RWPE2 (cell line): ENCODE measurements at regions not wholly inside any gene's neighbourhood (a gene's known extent, or its start where the extent isn't known, plus 50 kb on each side); places are given as distances from the start of the nearest gene placed in this dataset.

Experiments used
- ATAC-seq: fragments of 200-7000 bp; cut with Tn5 transposase; 3 replicates; pipeline ENCODE4 v1.9.1; 2021; ENCODE audit warnings: low read depth
- DNase-seq: peaks from one replicate; pipeline ENCODE4 v3.0.0-alpha.2; 2020; ENCODE audit warnings: low spot score
- H3K27ac ChIP-seq: fragments of 450-650 bp; 2 replicates; pipeline ENCODE4 v1.5.1; 2017; ENCODE audit warnings: mild to moderate bottlenecking; ENCODE audit not compliant: poor library complexity, severe bottlenecking
- H3K27me3 ChIP-seq: fragments of 250-450 bp; sonication (Bioruptor Pico); 2 replicates; pipeline ENCODE4 v1.5.1; 2021; ENCODE audit warnings: mild to moderate bottlenecking, moderate library complexity; ENCODE audit not compliant: insufficient read depth, poor library complexity, severe bottlenecking
- H3K36me3 ChIP-seq: fragments of 250-450 bp; sonication (Bioruptor Pico); 2 replicates; pipeline ENCODE4 v1.5.1; 2020; ENCODE audit warnings: low read depth, mild to moderate bottlenecking, moderate library complexity
- H3K4me1 ChIP-seq: fragments of 250-450 bp; sonication (Bioruptor Pico); 2 replicates; pipeline ENCODE4 v1.5.1; 2021; ENCODE audit warnings: mild to moderate bottlenecking, moderate library complexity; ENCODE audit not compliant: insufficient read depth, poor library complexity, severe bottlenecking
- H3K4me3 ChIP-seq: fragments of 250-450 bp; sonication (Bioruptor Pico); 2 replicates; pipeline ENCODE4 v1.5.1; 2021; ENCODE audit warnings: mild to moderate bottlenecking, moderate library complexity; ENCODE audit not compliant: severe bottlenecking
- H3K9me3 ChIP-seq: fragments of 250-450 bp; sonication (Bioruptor Pico); 2 replicates; pipeline ENCODE4 v1.5.1; 2021; ENCODE audit warnings: mild to moderate bottlenecking, moderate library complexity; ENCODE audit not compliant: severe bottlenecking
- CTCF ChIP-seq: fragments of 450-650 bp; IDR thresholded peaks from one replicate; pipeline ENCODE4 v1.5.1; 2017; ENCODE audit warnings: mild to moderate bottlenecking, moderate library complexity; ENCODE audit not compliant: poor library complexity, severe bottlenecking

GRCh38 chr5:91851670-91852069 lies 468.6 kb upstream of the ARRDC3 start:
- H3K27me3 ChIP-seq = peaks cover 3% of the 10 kb centered on the region
- TF ChIP-seq CTCF = no peak
- no peak overlapping the region for H3K4me3 ChIP-seq
- no peaks in the 10 kb centered on the region for H3K9me3 ChIP-seq
- H3K4me1 ChIP-seq = no peaks in the 10 kb centered on the region
- no peak for DNase-seq
- no peaks in the 10 kb centered on the region for H3K36me3 ChIP-seq
- no peak overlapping the region for H3K27ac ChIP-seq
- ATAC-seq = no peak

DNA sequence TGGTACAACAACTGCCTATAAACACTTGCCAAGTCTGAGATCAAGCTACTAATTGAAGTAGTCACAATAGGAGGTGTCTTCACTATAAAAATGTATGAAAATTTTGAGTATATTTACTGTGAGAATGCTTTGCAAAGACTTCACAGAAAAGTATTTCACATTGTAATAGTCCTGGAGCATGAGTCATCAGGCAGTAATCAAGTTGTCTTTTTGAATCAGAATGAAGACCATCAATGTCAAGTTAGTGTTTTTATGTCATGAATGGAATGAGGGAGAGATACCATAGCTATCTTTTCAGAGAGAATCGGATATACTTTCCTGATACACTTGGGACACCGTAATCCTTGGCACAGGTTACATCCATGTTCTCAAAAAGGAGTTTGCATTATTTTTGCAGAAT lies 466.9 kb upstream of the ARRDC3 start:
- no peak for TF ChIP-seq CTCF
- ATAC-seq (no peak), DNase-seq (no peak)
- Histone ChIP-seq H3K4me3 (no peak overlapping the region), H3K9me3 (no peaks in the 10 kb centered on the region), H3K36me3 (no peaks in the 10 kb centered on the region), H3K4me1 (no peaks in the 10 kb centered on the region), H3K27me3 (peaks cover 3% of the 10 kb centered on the region), H3K27ac (no peak overlapping the region)

- no peak for DNase-seq
- TF ChIP-seq CTCF = no peak
Measured at GRCh38 chr5:91849069-91849468, 466.0 kb upstream of the ARRDC3 start.

GRCh38 chr5:91848453-91848852 lies 465.3 kb upstream of the ARRDC3 start:
- Histone ChIP-seq H3K27me3 (peaks cover 3% of the 10 kb centered on the region), H3K4me3 (no peak overlapping the region), H3K27ac (no peak overlapping the region), H3K9me3 (no peaks in the 10 kb centered on the region), H3K4me1 (no peaks in the 10 kb centered on the region), H3K36me3 (no peaks in the 10 kb centered on the region)
- DNase-seq = no peak
- no peak for TF ChIP-seq CTCF
- ATAC-seq = peak; percentile 93

More at GRCh38 chr5:91849069-91849468, 466.0 kb upstream of the ARRDC3 start:
- no peaks in the 10 kb centered on the region for H3K36me3 ChIP-seq
- no peak overlapping the region for H3K27ac ChIP-seq
- no peaks in the 10 kb centered on the region for H3K9me3 ChIP-seq
- peaks cover 3% of the 10 kb centered on the region for H3K27me3 ChIP-seq
- H3K4me1 ChIP-seq = no peaks in the 10 kb centered on the region
- H3K4me3 ChIP-seq = no peak overlapping the region
- no peak for ATAC-seq

DNA sequence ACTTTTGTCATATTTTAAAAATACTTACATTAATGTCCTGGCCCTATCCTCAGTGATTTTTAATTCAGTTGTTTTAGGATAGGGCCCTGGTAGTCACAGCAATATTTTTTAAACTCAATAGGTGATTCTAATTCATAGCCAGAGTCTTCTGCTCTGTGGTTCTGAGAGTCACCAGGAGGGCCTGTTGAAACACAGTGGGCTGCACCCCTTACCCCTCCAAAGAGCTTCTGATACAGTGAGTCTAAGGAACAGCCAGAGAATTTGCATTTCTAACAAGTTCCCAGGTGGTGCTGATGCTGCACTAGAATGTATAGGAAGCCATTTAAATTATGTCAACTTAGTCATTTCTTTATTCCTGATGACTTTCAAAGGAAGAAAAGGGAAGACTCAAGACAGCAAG lies 458.3 kb upstream of the ARRDC3 start:
- Histone ChIP-seq H3K36me3 (no peaks in the 10 kb centered on the region), H3K27ac (no peak overlapping the region), H3K4me3 (no peak overlapping the region), H3K9me3 (no peaks in the 10 kb centered on the region), H3K27me3 (peaks cover 2% of the 10 kb centered on the region), H3K4me1 (no peaks in the 10 kb centered on the region)
- no peak for TF ChIP-seq CTCF
- DNase-seq (no peak), ATAC-seq (no peak)
